Neural crest cell (in vitro differentiated cells): ENCODE measurements at regions not wholly inside any gene's neighbourhood (a gene's known extent, or its start where the extent isn't known, plus 50 kb on each side); places are given as distances from the start of the nearest gene placed in this dataset.

Experiments used
- DNase-seq: peaks from one replicate; pipeline ENCODE4 v3.0.0; 2021; ENCODE audit warnings: low read depth, mixed read lengths, low spot score
- H3K27ac Mint-ChIP-seq: one replicate; pipeline ENCODE4 v1.8.0; 2021; ENCODE audit warnings: mild to moderate bottlenecking, mixed read lengths; ENCODE audit not compliant: unreplicated experiment
- H3K27me3 Mint-ChIP-seq: 2 replicates; pipeline ENCODE4 v1.8.0; 2021; ENCODE audit warnings: low read depth, mild to moderate bottlenecking, mixed read lengths
- H3K36me3 Mint-ChIP-seq: 2 replicates; pipeline ENCODE4 v1.8.0; 2021; ENCODE audit warnings: low read depth, mild to moderate bottlenecking, mixed read lengths
- H3K4me1 Mint-ChIP-seq: 2 replicates; pipeline ENCODE4 v1.8.0; 2021; ENCODE audit warnings: mixed read lengths
- H3K4me3 Mint-ChIP-seq: one replicate; pipeline ENCODE4 v1.8.0; 2021; ENCODE audit warnings: mild to moderate bottlenecking, mixed read lengths
- H3K9me3 Mint-ChIP-seq: 2 replicates; pipeline ENCODE4 v1.8.0; 2021; ENCODE audit warnings: mixed read lengths
- TF ChIP-seq, protein P1 (sequence below): fragments of 200-600 bp; sonication (generic); conservative IDR thresholded peaks from 2 replicates; pipeline ENCODE4 v1.5.0; 2021; ENCODE audit warnings: antibody characterized with exemption, mild to moderate bottlenecking

DNA sequence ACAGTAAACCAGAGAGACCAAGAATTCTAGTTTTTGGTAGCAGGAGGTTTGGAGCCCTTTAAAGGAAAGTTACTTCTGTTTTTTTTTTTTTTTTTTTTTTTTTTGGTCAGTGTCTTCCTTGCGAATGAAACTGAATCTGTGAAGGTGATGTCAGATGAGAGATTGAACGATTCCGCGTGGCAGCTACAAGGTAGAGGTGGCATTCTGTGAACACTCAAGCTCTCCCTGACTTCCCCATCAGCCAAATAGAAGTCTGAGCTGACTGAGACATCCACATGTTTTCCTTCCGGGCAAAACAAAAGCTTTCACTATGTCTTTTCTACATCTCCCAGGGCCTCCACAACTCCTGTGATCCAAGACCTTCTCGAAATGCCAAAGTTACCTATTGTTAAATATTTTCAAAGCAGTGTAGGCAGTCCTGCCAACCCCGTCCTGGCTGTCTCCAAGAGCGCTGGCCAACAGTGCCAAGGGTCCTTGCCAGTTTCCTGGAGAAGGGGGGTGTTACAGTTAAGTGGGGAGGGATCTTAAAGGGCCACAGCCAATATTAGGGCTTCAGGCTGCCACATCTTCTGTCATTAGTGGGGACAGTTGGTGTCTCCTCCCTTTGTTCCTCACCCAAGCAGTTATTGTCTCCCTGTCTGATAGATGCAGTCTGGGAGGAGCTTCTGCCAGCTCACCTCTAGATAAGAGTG is 102.9 kb upstream of the SLC34A2 start:
- no peaks in the 10 kb centered on the region for H3K27me3 Mint-ChIP-seq
- no peaks in the 10 kb centered on the region for H3K36me3 Mint-ChIP-seq
- H3K27ac Mint-ChIP-seq, result no peak overlapping the region

DNA sequence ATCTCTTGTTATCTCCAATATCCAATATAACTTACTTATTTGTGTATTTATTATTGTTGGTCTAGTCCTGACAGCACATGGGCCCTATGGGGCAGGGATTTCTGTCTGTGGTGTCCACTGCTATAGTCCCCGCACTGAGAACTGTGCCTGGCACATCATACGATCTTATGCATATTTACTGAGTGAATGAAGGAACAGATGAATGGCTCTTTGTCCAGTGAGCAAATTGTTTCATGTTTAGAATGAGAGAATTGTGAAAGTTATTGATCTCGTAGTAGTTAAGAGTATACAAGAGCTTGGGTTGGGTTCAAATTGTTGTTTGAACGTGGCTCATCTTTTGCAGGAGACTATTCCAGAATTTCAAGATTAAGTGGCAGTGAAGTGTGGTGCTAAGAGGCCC is 96.1 kb upstream of the SLC34A2 start:
- H3K36me3 Mint-ChIP-seq, result no peaks in the 10 kb centered on the region
- no peaks in the 10 kb centered on the region for H3K27me3 Mint-ChIP-seq
- H3K27ac Mint-ChIP-seq, result no peak overlapping the region
- no peak for DNase-seq
- no peaks in the 10 kb centered on the region for H3K9me3 Mint-ChIP-seq
- H3K4me3 Mint-ChIP-seq, result no peak overlapping the region
- TF ChIP-seq, protein P1, sequence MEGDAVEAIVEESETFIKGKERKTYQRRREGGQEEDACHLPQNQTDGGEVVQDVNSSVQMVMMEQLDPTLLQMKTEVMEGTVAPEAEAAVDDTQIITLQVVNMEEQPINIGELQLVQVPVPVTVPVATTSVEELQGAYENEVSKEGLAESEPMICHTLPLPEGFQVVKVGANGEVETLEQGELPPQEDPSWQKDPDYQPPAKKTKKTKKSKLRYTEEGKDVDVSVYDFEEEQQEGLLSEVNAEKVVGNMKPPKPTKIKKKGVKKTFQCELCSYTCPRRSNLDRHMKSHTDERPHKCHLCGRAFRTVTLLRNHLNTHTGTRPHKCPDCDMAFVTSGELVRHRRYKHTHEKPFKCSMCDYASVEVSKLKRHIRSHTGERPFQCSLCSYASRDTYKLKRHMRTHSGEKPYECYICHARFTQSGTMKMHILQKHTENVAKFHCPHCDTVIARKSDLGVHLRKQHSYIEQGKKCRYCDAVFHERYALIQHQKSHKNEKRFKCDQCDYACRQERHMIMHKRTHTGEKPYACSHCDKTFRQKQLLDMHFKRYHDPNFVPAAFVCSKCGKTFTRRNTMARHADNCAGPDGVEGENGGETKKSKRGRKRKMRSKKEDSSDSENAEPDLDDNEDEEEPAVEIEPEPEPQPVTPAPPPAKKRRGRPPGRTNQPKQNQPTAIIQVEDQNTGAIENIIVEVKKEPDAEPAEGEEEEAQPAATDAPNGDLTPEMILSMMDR, result no peak
- H3K4me1 Mint-ChIP-seq, result no peaks in the 10 kb centered on the region

More for the DNA sequence above, 102.9 kb upstream of the SLC34A2 start:
- Mint-ChIP-seq H3K4me3 (no peak overlapping the region), H3K4me1 (no peaks in the 10 kb centered on the region), H3K9me3 (no peaks in the 10 kb centered on the region)
- DNase-seq, result no peak
- TF ChIP-seq, protein P1, result no peak

DNA sequence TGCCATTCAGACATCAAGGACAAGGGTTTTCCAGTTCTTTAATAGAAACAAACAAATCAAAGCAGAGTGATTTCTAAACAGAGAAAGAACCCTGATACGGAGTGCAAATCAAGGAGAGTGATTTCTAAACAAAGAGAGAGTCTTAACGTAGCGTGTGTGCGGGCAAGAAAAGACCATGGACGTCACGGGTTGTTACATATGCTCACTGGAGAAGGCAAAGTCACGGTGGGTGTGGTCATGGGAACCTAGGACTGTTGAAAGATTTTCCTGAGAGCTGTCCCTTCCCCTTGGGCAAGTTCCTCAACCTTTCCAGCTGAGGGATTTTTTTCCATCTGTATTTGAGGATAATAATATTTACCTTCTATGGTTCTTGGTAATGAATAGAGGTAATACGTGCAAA is 95.0 kb upstream of the SLC34A2 start:
- no peak for DNase-seq
- Mint-ChIP-seq H3K36me3 (no peaks in the 10 kb centered on the region), H3K4me3 (no peak overlapping the region), H3K27me3 (no peaks in the 10 kb centered on the region), H3K4me1 (no peaks in the 10 kb centered on the region), H3K27ac (no peak overlapping the region), H3K9me3 (no peaks in the 10 kb centered on the region)
- TF ChIP-seq, protein P1, result no peak

DNA sequence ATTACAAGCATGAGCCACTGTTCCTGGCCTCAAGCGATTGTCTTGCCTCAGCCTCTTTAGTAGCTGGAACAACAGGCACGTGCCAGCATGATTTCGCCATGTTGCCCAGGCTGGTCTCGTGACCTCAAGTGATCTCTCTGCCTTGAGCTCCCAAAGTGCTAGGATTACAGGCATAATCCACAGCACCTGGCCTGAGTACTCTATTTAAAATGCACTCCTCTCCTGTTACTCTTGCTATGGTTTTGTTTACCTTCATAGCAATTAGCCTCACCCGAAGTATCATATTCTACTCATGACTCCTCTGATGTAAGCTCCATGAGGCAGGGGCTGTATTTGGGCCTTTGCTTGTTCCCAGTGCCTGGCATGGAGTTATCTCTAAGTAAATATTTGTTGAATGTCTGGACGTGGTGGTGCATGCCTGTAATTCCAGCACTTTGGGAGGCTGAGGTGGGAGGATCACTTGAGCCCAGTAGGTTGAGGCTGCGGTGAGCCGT is 92.5 kb upstream of the SLC34A2 start:
- H3K4me1 Mint-ChIP-seq, result peaks cover 7% of the 10 kb centered on the region
- H3K4me3 Mint-ChIP-seq, result no peak overlapping the region
- no peaks in the 10 kb centered on the region for H3K27me3 Mint-ChIP-seq
- H3K9me3 Mint-ChIP-seq, result no peaks in the 10 kb centered on the region
- DNase-seq, result no peak
- no peaks in the 10 kb centered on the region for H3K36me3 Mint-ChIP-seq
- H3K27ac Mint-ChIP-seq, result no peak overlapping the region
- TF ChIP-seq, protein P1, result no peak

DNA sequence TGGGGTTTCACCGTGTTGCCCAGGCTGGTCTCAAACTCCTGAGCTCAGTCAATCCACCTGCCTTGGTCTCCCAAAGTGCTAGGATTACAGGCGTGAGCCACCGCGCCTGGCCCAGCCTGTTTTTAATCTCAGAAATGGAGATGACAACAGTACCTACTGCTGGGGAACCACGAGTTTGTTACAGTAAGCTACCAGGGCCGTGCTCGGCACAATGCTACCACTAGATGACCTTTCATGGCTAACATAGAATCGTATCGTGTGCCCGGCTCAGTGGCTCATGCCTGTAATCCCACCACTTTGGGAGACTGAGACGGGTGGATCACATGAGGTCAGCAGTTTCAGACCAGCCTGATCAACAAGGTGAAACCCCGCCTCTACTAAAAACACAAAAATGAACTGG is 90.8 kb upstream of the SLC34A2 start:
- Mint-ChIP-seq H3K9me3 (no peaks in the 10 kb centered on the region), H3K4me3 (no peak overlapping the region), H3K27me3 (no peaks in the 10 kb centered on the region), H3K36me3 (no peaks in the 10 kb centered on the region), H3K27ac (no peak overlapping the region), H3K4me1 (peaks cover 7% of the 10 kb centered on the region)
- no peak for DNase-seq
- TF ChIP-seq, protein P1, result no peak
